Coronary artery (tissue), 2 donors: ENCODE measurements at regions not wholly inside any gene's neighbourhood (a gene's known extent, or its start where the extent isn't known, plus 50 kb on each side); places are given as distances from the start of the nearest gene placed in this dataset.
"Not testable (repeated sequence)": the region's sequence is repeated elsewhere in the genome, so short reads cannot be mapped to it uniquely, and the experiment has no call there.

Experiments
- DNase-seq: peaks from one replicate; pipeline ENCODE4 v3.0.0-alpha.2; 2017; ENCODE audit warnings: low spot score
- H3K27ac ChIP-seq, 2 donors: fragments of 200-600 bp; sonication (generic); one replicate each; pipeline ENCODE4 v1.5.1; 2016 to 2019
- H3K4me3 ChIP-seq: fragments of 200-600 bp; sonication (generic); 2 replicates; pipeline ENCODE4 v1.5.1; 2016; ENCODE audit warnings: mild to moderate bottlenecking, moderate library complexity
- TF ChIP-seq, protein P1 (sequence below): fragments of 200-600 bp; sonication (generic); IDR thresholded peaks from one replicate; pipeline ENCODE4 v1.5.1; 2019; ENCODE audit warnings: antibody characterized with exemption

DNA sequence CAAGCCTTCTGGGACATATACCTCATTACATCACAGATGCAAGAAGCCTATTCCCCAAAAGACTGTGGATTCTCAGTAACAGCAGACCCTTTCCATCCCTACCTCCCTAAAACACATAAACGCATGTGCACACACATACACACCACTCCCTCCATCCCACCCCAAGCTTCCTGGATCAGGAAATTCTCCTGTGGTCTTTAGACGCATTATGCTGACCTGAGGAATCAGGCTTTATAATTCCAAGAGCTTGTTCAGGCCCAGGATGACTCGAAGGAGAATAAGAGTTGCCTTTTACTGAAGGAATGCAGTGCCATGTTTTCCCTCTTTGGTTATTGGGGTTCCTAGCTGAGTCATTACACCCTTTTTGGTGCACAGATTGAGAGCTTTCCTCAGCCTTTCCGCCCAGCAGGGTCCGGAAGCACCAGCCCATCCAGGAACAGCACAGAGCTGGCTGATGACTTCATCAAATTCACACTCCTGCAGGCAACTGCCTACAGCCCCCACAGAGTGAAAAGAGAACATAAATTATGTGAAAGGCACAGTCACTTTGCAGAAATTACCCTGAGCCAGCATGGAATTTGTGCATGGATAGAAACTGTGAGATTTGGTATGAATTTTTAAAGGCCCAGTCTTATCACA, 385.0 kb upstream of the TRPC7 start:
- Histone ChIP-seq H3K27ac (no peak overlapping the region), H3K4me3 (no peak overlapping the region)
- DNase-seq: no peak
- TF ChIP-seq, protein P1, sequence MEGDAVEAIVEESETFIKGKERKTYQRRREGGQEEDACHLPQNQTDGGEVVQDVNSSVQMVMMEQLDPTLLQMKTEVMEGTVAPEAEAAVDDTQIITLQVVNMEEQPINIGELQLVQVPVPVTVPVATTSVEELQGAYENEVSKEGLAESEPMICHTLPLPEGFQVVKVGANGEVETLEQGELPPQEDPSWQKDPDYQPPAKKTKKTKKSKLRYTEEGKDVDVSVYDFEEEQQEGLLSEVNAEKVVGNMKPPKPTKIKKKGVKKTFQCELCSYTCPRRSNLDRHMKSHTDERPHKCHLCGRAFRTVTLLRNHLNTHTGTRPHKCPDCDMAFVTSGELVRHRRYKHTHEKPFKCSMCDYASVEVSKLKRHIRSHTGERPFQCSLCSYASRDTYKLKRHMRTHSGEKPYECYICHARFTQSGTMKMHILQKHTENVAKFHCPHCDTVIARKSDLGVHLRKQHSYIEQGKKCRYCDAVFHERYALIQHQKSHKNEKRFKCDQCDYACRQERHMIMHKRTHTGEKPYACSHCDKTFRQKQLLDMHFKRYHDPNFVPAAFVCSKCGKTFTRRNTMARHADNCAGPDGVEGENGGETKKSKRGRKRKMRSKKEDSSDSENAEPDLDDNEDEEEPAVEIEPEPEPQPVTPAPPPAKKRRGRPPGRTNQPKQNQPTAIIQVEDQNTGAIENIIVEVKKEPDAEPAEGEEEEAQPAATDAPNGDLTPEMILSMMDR: no peak

DNA sequence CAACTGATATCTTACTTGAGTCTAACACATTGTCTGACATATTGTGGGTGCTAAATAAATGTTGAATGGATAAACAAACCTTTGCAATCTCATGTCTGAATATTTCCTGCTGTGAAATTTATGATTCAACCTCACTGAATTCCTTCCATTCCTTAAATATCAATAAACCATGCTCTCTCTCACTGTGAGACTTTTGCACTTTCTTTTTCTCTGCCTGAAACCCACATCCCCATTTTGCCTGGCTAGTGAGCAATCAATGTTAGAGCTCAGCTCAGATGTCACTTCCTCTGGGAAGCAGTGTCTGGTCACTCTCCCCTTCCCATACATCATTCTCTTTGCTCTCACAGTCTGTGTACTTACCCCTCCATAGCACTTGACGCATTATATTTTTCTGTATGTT, 383.7 kb upstream of the TRPC7 start:
- Histone ChIP-seq H3K27ac (no peak overlapping the region), H3K4me3 (no peak overlapping the region)
- TF ChIP-seq, protein P1: no peak
- DNase-seq: no peak

DNA sequence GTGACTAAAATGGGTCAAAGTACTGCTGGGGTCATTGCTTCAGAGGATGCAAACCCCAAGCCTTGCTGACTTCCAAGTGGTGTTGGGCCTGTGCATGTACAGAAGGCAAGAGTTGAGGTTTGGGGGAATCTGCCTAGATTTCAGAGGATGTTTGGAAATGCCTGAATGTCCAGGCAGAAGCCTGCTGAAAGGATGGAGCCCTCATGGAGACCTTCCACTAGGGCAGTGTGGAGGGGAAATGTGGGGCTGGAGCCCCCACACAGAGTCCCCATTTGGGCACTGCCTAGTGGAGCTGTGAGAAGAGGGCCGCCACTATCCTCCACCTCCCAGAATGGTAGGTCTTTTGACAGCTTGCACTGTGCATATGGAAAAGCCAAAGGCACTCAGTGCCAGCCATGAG, 377.7 kb upstream of the TRPC7 start:
- TF ChIP-seq, protein P1: no peak
- Histone ChIP-seq H3K4me3 (no peak overlapping the region), H3K27ac (no peak overlapping the region)
- no peak for DNase-seq

DNA sequence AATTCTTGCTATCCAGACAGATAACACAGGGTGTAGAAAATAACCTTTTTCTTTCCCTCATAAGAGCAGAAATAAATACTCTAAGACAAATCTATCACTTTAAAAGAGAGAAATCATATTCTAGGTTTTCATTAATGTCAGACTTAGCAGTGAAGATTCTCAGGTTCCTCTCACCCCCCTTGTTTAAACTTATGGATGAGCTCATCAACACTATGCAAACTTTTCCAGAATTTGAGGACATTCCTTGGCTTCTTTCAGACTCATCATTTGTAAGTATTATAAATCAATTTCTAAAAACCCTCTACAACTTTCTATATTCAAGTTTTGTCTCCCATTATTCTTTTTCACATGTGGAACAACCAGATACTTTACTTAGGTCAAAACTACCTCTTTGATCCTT, 374.9 kb upstream of the TRPC7 start:
- DNase-seq: no peak
- TF ChIP-seq, protein P1: no peak

DNA sequence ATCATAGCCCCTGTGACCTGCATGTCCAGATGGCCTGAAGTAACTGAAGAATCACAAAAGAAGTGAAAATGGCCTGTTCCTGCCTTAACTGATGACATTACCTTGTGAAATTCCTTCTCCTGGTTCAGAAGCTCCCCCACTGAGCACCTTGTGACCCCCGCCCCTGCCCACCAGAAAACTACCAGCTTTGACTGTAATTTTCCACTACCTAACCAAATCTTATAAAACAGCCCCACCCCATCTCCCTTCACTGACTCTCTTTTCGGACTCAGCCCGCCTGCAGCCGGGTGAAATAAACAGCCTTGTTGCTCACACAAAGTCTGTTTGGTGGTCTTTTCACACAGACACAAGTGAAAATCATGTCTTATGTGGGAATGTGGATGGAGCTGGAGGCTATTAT, 373.9 kb upstream of the TRPC7 start:
- not testable (repeated sequence) for H3K27ac ChIP-seq, DNase-seq, H3K4me3 ChIP-seq

More for the DNA sequence above, 374.9 kb upstream of the TRPC7 start:
- Histone ChIP-seq H3K4me3 (no peak overlapping the region), H3K27ac (no peak overlapping the region)

DNA sequence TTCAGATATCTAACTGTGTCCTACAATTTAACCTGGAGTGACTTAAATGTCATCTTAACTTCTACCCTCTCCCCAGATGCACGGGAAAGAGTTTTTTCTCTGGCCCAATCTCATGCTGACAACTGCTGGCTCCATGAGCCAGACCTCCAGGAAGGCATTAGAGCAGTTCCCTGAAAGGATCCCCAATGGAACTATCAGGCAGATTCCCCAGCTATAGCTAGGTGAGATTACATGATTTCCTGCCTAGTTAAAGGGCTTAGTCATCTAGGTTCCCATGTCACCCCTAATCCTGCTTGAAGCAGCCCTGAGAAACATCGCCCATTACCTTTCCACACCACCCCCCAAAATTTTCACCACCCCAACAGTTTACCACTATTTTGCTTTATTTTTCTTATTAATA, 373.5 kb upstream of the TRPC7 start:
- TF ChIP-seq, protein P1: no peak
- DNase-seq: no peak

DNA sequence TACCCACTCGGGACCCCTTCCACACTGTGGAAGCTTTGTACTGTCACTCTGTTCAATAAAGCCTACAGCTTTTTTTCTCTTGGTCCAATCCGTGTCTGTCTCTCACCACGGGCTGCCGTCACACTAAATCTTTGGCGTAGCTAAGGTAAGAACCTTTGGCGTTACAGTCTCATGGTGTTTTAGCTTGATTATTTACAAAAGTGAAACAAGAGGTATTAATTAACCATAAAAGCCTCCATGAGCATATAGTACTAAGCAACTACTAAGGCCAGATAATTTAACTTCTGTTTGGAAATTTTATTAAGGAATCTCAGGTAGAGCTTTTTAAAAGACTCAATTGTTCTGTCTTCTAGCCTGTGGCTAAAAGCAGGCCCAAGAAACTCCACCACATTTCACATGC, 370.7 kb upstream of the TRPC7 start:
- TF ChIP-seq, protein P1: no peak
- DNase-seq: no peak
- Histone ChIP-seq H3K27ac (no peak overlapping the region), H3K4me3 (no peak overlapping the region)

More for the DNA sequence above, 373.5 kb upstream of the TRPC7 start:
- no peak overlapping the region for H3K4me3 ChIP-seq
- H3K27ac ChIP-seq: no peak overlapping the region

DNA sequence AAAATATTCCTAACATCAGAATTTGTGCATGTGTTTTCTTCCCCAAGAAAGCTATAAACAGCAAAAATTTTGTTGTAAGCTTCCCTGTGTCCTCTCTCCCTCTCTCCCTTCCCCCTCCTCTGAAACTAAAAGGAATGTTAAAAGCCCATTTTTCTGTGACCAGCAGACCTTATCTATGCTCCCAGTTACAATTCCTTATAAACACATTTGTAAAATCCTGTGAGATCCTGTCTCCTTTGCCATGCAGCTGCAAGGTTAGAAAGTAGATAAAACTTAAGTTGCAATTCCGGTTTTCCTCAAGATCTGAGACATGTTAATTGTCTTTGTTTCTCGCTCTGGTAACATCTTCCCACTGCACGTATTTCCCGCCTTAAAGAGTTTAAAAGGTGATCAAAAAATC, 370.3 kb upstream of the TRPC7 start:
- not testable (repeated sequence) for H3K4me3 ChIP-seq, DNase-seq

More for the DNA sequence above, 370.3 kb upstream of the TRPC7 start:
- H3K27ac ChIP-seq: not testable (repeated sequence)
